GM18505 (cell line): ENCODE measurements at regions not wholly inside any gene's neighbourhood (a gene's known extent, or its start where the extent isn't known, plus 50 kb on each side); places are given as distances from the start of the nearest gene placed in this dataset.
"Not testable (repeated sequence)": the region's sequence is repeated elsewhere in the genome, so short reads cannot be mapped to it uniquely, and the experiment has no call there.

Experiments
- ATAC-seq: cut with Tn5 transposase; IDR thresholded peaks from one replicate; pipeline ENCODE4 v1.9.1; 2021; ENCODE audit not compliant: unreplicated experiment
- POLR2A ChIP-seq: IDR thresholded peaks from 4 replicates; pipeline ENCODE4 v1.6.1; 2011; ENCODE audit warnings: borderline replicate concordance; ENCODE audit not compliant: insufficient read depth, insufficient read length; ENCODE audit errors: extremely low read depth

DNA sequence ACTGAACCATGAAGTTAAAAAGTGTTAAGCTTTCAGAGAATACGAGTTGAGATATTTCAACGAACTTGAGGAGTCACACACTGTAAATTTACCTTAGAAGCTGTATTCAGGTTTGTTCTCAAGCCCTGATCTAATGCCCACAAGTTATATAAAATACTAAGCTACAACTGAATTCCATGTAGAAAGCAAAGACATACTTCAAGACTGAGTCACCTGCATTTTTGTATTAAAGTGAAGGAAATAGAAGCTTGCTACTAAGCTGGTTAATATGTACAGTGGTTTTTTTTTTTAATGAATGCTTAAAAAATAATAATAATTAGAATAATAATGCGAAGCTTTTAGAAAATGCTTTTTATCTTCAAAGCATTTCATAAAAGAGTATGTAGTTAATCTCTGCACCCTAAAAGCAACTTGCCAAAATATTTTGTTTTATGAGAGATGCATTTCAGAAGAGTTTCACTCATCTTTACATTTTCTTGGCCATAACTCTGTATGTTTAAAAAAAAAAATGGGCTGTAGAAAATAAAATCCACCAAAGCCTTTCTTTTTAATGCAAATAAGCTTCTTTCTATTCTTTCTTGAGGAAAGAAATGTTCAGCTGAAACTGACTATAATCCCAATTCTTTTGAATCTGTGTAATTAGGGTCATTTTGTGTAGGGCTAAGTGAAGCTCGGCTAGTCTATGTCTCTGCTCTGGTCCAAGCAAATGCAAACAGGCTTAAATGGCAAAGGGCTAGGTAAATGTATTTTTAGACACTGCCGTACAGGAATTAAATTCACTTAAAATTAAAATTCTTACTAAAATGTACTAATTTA is 1047.5 kb upstream of the FLRT2 start:
- TF ChIP-seq POLR2A: no peak
- no peak for ATAC-seq

DNA sequence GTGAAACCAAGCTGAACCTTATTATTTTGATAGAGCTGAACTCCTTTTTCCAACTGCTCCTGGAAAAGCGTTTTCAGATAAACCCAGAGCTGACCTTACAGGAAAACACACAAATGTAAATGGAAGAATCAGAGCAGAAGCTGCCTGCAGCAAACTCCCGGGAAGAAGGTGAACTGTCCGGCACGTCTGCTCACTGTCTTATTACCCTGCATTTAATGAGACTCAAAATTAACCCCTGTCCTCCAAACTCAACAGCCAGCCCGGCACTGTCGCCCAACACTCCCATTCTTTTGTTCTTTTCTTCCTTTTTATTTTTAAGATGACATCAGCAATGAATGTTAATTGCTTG is 1046.9 kb upstream of the FLRT2 start:
- TF ChIP-seq POLR2A: no peak
- no peak for ATAC-seq

DNA sequence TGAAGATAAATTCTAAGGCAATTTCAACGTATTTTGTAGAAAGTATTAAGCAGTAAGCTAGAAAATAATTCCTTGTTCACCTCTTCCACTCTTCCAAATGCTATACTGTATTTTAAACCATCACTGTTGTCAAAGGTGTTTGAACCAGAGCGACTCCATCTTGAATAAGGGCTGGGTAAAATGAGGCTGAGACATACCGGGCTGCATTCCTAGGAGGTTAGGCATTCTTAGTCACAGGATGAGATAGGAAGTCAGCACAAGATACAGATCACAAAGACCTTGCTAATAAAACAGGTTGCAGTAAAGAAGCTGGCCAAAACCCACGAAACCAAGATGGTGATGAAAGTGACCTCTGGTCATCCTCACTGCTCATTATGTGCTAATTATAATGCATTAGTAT is 1045.7 kb upstream of the FLRT2 start:
- ATAC-seq: not testable (repeated sequence)

DNA sequence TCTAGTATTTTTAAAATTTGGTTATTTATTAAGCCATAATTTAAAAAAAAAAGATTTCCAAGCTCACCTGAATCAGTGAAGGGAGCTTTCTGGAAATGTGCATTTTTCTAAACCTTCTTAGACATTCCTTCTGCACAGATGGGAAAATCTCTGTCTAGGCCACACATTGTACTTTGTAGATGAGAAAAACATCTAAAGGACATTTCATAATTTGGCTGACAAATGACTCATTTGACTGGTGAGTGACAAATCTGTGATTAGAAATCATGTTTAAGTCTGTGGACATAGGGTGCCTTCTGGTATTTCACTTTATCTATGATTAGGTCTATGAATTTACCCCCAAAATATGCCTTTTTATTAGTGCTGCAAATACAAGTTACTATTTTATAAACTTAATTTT is 1044.9 kb upstream of the FLRT2 start:
- ATAC-seq: no peak

DNA sequence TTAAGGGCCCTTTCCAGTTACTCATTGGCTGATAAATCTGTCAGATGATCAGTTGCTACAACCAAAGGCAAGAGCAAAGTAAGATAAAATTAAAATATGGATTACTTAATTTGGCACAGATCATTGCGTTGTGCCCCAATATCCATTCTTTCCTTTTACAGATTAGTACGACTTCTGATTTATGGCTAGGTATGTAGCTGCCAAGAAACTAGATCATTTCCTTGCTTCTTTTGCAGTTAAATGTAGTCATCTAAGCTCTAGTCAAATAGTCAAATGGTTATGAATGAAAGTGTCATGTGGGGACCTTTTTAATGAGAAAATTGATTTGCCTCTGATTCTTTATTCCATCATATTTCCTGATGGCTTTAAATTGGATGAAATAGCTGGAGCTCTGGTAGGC is 1039.9 kb upstream of the FLRT2 start:
- TF ChIP-seq POLR2A: no peak
- no peak for ATAC-seq

More for the DNA sequence above, 1044.9 kb upstream of the FLRT2 start:
- TF ChIP-seq POLR2A: no peak

DNA sequence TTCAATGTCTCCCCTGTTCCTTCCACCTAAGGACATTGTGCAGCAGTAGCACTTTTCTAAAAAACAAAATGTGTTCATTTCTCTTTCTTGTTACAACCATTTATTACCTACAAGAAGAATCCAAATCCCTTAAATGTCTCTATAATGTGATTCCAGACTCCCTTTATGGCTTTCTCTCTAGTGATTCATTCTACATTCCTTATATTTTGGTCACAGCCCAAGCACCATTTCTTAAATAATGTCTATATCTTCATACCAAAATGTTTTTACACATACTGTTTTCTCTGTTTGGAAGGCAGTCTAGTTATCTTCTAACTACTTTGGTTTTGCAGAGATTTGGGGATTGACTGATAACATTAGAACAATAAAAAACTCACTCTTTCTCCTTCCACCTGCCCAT is 1037.3 kb upstream of the FLRT2 start:
- TF ChIP-seq POLR2A: no peak
- no peak for ATAC-seq

DNA sequence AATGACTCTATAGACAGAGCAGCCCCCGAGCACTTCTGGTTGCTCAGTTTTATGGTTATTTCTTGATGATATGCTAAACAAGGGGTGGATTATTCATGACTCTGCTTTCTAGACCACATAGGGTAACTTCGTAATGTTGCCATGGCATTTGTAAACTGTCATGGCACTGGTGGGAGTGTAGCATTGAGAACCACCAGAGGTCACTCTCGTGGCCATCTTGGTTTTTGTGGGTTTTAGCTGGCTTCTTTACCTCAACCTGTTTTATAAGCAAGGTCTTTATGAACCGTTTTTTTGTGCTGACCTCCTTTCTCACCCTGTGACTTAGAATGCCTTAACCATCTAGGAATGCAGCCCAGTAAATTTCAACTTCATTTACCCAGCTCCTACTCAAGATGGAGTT is 1036.2 kb upstream of the FLRT2 start:
- no peak for TF ChIP-seq POLR2A
- no peak for ATAC-seq

DNA sequence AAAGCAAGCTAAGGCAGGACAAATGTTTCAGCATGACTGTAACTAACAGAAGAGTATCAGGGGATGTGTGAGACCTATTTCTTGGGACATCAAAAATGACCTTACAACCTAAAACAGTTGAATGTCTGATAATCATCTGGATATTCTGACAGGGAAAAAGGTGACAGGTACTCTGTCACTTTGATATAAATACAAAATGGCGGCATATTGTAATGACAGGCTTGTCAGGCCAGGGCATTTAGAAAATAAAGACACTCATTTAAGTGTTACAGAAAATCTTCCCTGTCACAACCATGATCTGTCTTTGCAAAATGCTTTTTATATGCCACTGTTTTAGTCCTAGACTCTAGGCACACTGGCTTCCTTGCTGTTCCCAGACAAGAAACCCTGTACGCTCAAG is 1033.3 kb upstream of the FLRT2 start:
- no peak for TF ChIP-seq POLR2A
- ATAC-seq: no peak

DNA sequence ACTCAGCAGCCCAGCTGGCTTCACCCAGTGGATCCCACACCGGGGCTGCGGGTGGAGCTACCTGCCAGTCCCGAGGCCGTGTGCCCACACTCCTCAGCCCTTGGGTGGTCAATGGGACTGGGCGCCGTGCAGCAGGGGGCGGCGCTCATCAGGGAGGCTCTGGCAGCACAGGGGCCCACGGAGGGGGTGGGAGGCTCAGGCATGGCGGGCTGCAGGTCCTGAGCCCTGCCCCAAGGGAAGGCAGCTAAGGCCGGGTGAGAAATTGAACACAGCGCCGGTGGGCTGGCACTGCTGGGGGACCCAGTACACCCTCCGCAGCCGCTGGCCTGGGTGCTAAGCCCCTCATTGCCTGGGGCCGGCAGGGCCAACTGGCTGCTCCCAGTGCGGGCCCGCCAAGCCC is 1017.1 kb upstream of the FLRT2 start:
- ATAC-seq: not testable (repeated sequence)

DNA sequence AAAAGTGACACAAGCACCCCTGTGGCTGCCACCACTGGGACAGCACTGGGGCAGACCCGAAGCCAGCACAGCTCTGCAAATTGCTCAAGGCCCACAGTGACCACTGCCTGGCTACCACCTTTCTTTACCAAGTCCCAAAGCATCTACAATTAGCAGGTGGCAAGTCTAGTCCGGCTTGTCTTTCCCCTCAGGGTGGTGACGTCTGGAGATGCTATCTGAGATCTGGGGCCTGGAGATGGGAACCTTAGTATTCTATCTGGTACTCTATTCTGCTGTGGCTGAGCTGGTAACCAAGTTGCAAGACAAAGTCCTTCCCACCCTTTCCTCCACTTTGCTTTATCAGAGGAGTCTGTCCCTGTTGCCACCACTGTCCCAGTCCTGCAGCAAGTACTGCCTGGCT is 1010.1 kb upstream of the FLRT2 start:
- no peak for ATAC-seq
- TF ChIP-seq POLR2A: no peak

DNA sequence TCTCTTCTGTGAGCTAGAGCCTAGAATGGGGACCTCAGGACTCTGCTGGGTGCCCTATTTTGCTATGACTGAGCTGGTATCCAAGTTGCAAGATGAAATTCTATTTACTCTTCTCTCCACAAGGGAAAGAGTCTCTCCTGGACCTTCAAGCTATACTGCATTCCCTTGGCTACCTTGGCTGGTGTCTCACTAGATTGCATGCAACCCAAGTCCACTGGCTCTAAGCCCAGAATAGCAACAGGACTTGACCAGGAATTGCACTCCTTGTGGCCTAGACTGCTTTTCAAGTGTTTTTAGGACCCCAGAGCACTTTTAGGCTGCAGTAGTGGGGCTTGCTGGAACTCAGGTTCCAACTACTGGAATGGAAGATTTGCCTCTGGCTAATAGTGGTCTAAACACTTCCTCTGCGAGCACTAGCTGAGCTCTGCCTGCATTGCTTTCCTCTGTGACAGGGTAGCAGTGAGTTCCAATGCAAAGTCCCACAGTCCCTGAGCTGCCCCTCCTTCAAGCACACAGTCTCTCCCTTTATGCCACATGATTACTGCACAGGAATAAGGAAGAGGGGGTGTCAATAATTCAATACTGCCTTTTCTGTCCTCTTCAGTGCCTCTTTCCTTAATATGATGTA is 1009.1 kb upstream of the FLRT2 start:
- no peak for TF ChIP-seq POLR2A
- no peak for ATAC-seq

DNA sequence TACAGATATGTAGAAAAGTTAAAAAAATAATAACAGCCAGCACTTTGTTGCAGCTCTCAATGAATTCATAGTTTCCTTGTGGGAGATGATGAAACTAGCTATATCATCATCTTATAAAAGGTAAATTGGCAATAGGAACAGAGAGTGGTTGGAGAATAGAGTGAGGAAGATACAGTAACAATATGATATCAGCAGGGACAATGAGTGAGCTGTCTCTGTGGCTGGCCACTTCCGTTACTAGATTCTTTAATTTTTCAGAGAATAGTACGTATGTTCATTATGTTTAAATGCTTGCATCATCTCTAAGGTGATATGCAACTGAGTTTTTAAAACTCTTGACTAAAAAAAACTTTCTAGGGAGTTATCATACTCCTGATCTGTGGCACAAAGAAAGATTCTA is 1006.2 kb upstream of the FLRT2 start:
- ATAC-seq: no peak
- TF ChIP-seq POLR2A: no peak

DNA sequence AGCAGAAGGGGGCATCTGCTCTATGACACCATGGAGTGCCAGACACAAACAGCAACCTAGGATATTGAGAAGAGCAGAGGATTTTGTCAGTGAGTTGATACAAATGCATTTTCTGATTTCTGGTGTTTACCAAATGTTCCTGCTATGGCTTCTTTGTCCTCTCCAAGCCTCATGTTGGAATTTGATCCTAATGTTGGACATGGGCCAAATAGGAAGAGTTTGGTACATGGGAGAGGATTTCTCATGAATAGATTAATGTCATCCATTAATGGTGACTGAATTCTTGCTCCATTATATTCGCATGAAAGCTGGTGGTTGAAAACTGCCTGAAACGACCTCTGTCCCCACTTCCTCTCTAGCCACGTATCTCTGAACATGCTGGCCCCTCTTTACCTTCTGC is 1002.2 kb upstream of the FLRT2 start:
- no peak for TF ChIP-seq POLR2A
- ATAC-seq: no peak

DNA sequence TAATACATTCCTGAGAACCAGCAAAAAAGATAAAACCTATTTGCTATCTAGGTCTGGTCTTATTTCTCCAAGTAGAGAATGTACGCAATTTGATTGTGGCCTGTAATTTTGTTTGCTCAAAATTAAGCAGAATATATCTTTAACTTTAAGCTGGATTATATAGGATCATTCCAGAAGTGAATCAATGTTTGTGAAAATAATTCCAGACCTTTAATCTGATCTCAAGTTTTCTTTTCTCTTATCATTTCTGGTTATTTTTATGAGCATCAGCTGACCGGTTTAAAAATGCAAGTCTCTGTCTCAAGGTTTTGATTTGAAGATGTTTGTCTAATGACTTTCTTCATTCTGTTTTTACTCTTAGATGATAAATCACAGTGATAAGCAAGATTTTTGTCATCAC is 997.9 kb upstream of the FLRT2 start:
- TF ChIP-seq POLR2A: no peak
- no peak for ATAC-seq

DNA sequence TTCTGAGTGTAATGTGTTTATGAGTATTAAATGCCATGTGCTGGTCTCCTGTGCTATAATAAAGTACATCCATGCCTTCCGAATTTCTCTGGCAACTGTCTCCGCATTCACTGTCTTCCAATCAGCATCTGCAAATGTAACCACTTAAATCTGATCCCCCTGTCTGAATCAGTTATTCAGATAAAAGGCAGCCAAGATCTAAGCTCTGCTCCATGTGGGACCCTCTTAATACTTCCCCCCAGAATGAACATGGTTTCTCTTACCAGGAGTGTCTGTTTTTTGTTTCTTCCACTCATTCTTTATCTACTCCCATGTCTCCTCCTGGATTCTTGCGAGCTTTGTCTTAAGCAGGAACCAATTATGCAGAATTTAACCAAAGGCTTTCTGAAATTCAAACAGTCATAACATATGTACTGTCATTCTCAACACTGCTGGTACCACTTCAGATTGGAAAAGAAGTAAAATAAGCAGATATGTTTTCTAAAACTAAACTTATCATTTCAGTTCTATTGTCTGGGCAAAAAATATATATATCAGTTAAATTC is 996.7 kb upstream of the FLRT2 start:
- ATAC-seq: no peak
- TF ChIP-seq POLR2A: no peak

DNA sequence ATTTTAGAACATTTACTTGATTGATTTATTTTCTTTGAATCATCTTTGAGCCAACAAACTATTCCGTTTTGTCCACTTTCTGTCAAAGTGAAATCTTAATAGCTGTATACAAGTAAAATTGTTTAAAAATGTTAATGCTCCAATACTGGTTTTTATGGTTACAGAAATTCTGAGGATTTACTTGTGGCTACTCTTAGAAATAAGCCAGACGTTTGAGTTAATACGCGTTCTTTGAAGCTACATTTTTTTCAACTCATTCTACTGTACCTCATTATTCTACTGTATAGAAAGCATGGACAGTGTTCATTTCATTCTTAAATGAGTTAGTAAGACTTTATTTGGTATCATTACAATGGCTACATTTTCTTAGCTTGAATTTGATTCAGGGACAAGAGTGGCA is 996.2 kb upstream of the FLRT2 start:
- ATAC-seq: no peak
- TF ChIP-seq POLR2A: no peak
